GM23248 (cell line): ENCODE measurements at regions not wholly inside any gene's neighbourhood (a gene's known extent, or its start where the extent isn't known, plus 50 kb on each side); places are given as distances from the start of the nearest gene placed in this dataset.

Source experiments
- DNase-seq: peaks from one replicate; pipeline ENCODE4 v3.0.0-alpha.2; 2015
- H2AFZ ChIP-seq: fragments of 200-600 bp; sonication (generic); 2 replicates; pipeline ENCODE4 v1.6.1; 2016; ENCODE audit warnings: antibody characterized with exemption
- H3F3A ChIP-seq: fragments of 200-600 bp; sonication (generic); 2 replicates; pipeline ENCODE4 v1.6.1; 2016; ENCODE audit warnings: mild to moderate bottlenecking, antibody characterized with exemption, mixed run types; ENCODE audit not compliant: insufficient read depth
- H3K27ac ChIP-seq: fragments of 200-600 bp; sonication (generic); 2 replicates; pipeline ENCODE4 v1.5.1; 2016; ENCODE audit warnings: mild to moderate bottlenecking
- H3K27me3 ChIP-seq: fragments of 200-600 bp; sonication (generic); replicated peaks from 2 replicates; pipeline ENCODE4 v1.6.1; 2016; ENCODE audit warnings: mild to moderate bottlenecking; ENCODE audit not compliant: insufficient read depth
- H3K36me3 ChIP-seq: fragments of 200-600 bp; sonication (generic); 2 replicates; pipeline ENCODE4 v1.6.1; 2016; ENCODE audit warnings: low read depth, mild to moderate bottlenecking
- H3K4me1 ChIP-seq: fragments of 200-600 bp; sonication (generic); 2 replicates; pipeline ENCODE4 v1.6.1; 2016; ENCODE audit warnings: mild to moderate bottlenecking; ENCODE audit not compliant: insufficient read depth
- H3K4me2 ChIP-seq: fragments of 200-600 bp; sonication (generic); one replicate; pipeline ENCODE4 v1.6.1; 2016; ENCODE audit warnings: mild to moderate bottlenecking; ENCODE audit not compliant: unreplicated experiment
- H3K4me3 ChIP-seq: fragments of 200-600 bp; sonication (generic); 2 replicates; pipeline ENCODE4 v1.5.1; 2016; ENCODE audit warnings: mild to moderate bottlenecking
- H3K79me2 ChIP-seq: fragments of 200-600 bp; sonication (generic); 2 replicates; pipeline ENCODE4 v1.6.1; 2016; ENCODE audit warnings: mild to moderate bottlenecking; ENCODE audit not compliant: insufficient read depth
- H3K9ac ChIP-seq: fragments of 200-600 bp; sonication (generic); 2 replicates; pipeline ENCODE4 v1.6.1; 2016; ENCODE audit warnings: mild to moderate bottlenecking
- H3K9me2 ChIP-seq: fragments of 200-600 bp; sonication (generic); 2 replicates; pipeline ENCODE4 v1.6.1; 2016; ENCODE audit warnings: mixed run types, mild to moderate bottlenecking, moderate library complexity; ENCODE audit not compliant: insufficient read depth
- H3K9me3 ChIP-seq: fragments of 200-600 bp; sonication (generic); one replicate; pipeline ENCODE4 v1.6.1; 2017; ENCODE audit warnings: low read depth
- H4K20me1 ChIP-seq: fragments of 200-600 bp; sonication (generic); 2 replicates; pipeline ENCODE4 v1.6.0; 2016; ENCODE audit not compliant: insufficient read depth
- EZH2 ChIP-seq: fragments of 200-600 bp; sonication (generic); IDR thresholded peaks from 2 replicates; pipeline ENCODE4 v1.6.1; 2018; ENCODE audit warnings: antibody characterized with exemption, mild to moderate bottlenecking; ENCODE audit not compliant: insufficient read depth, poor library complexity, severe bottlenecking
- EZH2phosphoT487 ChIP-seq: fragments of 200-600 bp; sonication (generic); IDR thresholded peaks from 2 replicates; pipeline ENCODE4 v1.6.1; 2018; ENCODE audit warnings: antibody characterized with exemption, moderate library complexity, mild to moderate bottlenecking, low read depth; ENCODE audit not compliant: insufficient read depth
- WGBS, 2 experiments: methylation state at CpG; one replicate each; pipeline ENCODE4 v1.1.6; 2015 to 2017; ENCODE audit warnings: low lambda C conversion rate in 2 of 2, low coverage in 1 of 2; ENCODE audit errors: missing lambda C conversion rate in 2 of 2; 5-methylcytosine and 5-hydroxymethylcytosine counted together
- in situ Hi-C: fragments of 300-500 bp; cut with MboI; formaldehyde crosslinking; loops from 2 replicates; pipeline ENCODE4 v1.15.0; 2020

- no peaks in the 10 kb centered on the region for H3K36me3 ChIP-seq
- no peaks in the 10 kb centered on the region for H3K9me3 ChIP-seq
- WGBS, 2 experiments, result 62 to 66% methylated on average over 6 of the region's 6 CpGs
- no peaks in the 10 kb centered on the region for H3K9me2 ChIP-seq
- H3K4me1 ChIP-seq, result no peaks in the 10 kb centered on the region
- H3K27me3 ChIP-seq, result peaks cover 65% of the 10 kb centered on the region
- H3K27ac ChIP-seq, result no peak overlapping the region
- H3K9ac ChIP-seq, result no peak overlapping the region
- in situ Hi-C loops, result no loop called here
- H3K4me2 ChIP-seq, result no peak overlapping the region
- H2AFZ ChIP-seq, result no peak overlapping the region
- DNase-seq, result peak; percentile 14
- no peak overlapping the region for H3K4me3 ChIP-seq
- no peaks in the 10 kb centered on the region for H3F3A ChIP-seq
- H4K20me1 ChIP-seq, result no peaks in the 10 kb centered on the region
- no peaks in the 10 kb centered on the region for H3K79me2 ChIP-seq
- TF ChIP-seq EZH2phosphoT487, result no peak
- no peak for TF ChIP-seq EZH2
Measured at GRCh38 chr12:111271674-111272418, 97.0 kb downstream of the PHETA1 start.

- H4K20me1 ChIP-seq, result no peaks in the 10 kb centered on the region
- no peak overlapping the region for H2AFZ ChIP-seq
- no peak overlapping the region for H3K27ac ChIP-seq
- DNase-seq, result no peak
- H3K9ac ChIP-seq, result no peak overlapping the region
- H3K36me3 ChIP-seq, result no peaks in the 10 kb centered on the region
- no peaks in the 10 kb centered on the region for H3K9me3 ChIP-seq
- no peaks in the 10 kb centered on the region for H3K9me2 ChIP-seq
- WGBS, 2 experiments, result 23 to 28% methylated on average over 7 of the region's 7 CpGs
- no peak overlapping the region for H3K4me2 ChIP-seq
- no peaks in the 10 kb centered on the region for H3K4me1 ChIP-seq
- no peaks in the 10 kb centered on the region for H3F3A ChIP-seq
- in situ Hi-C loops, result no loop called here
- H3K79me2 ChIP-seq, result no peaks in the 10 kb centered on the region
- TF ChIP-seq EZH2, result no peak
- no peak for TF ChIP-seq EZH2phosphoT487
- peaks cover 65% of the 10 kb centered on the region for H3K27me3 ChIP-seq
- no peak overlapping the region for H3K4me3 ChIP-seq
Measured at GRCh38 chr12:111270774-111271173, 98.1 kb downstream of the PHETA1 start.

- Histone ChIP-seq H3K4me2 (no peak overlapping the region), H2AFZ (no peak overlapping the region), H4K20me1 (no peaks in the 10 kb centered on the region), H3K9ac (no peak overlapping the region), H3K9me2 (no peaks in the 10 kb centered on the region), H3K79me2 (no peaks in the 10 kb centered on the region), H3K27ac (no peak overlapping the region), H3K4me3 (no peak overlapping the region), H3K36me3 (no peaks in the 10 kb centered on the region), H3F3A (no peaks in the 10 kb centered on the region), H3K4me1 (no peaks in the 10 kb centered on the region), H3K27me3 (peaks cover 63% of the 10 kb centered on the region), H3K9me3 (no peaks in the 10 kb centered on the region)
- TF ChIP-seq EZH2, result no peak
- no peak for TF ChIP-seq EZH2phosphoT487
- in situ Hi-C loops, result no loop called here
- no peak for DNase-seq
- WGBS, 2 experiments, result 1 to 2% methylated on average over 11 of the region's 11 CpGs
Measured at GRCh38 chr12:111270239-111270638, 98.7 kb downstream of the PHETA1 start.

GRCh38 chr12:111269718-111270117 lies 99.2 kb downstream of the PHETA1 start:
- Histone ChIP-seq H3K27me3 (peaks cover 58% of the 10 kb centered on the region), H3K4me2 (no peak overlapping the region), H3K27ac (no peak overlapping the region), H3K9me3 (no peaks in the 10 kb centered on the region), H3K36me3 (no peaks in the 10 kb centered on the region), H3K4me1 (no peaks in the 10 kb centered on the region), H2AFZ (no peak overlapping the region), H3K4me3 (no peak overlapping the region), H3F3A (no peaks in the 10 kb centered on the region), H3K79me2 (no peaks in the 10 kb centered on the region), H4K20me1 (no peaks in the 10 kb centered on the region), H3K9me2 (no peaks in the 10 kb centered on the region), H3K9ac (no peak overlapping the region)
- TF ChIP-seq EZH2phosphoT487 (no peak), EZH2 (no peak)
- 3% methylated on average over 7 of the region's 7 CpGs for WGBS, 2 experiments
- no peak for DNase-seq
- in situ Hi-C loops, result no loop called here
